H9 (cell line): ENCODE measurements at regions not wholly inside any gene's neighbourhood (a gene's known extent, or its start where the extent isn't known, plus 50 kb on each side); places are given as distances from the start of the nearest gene placed in this dataset.

Experiments
- DNase-seq: peaks from one replicate; pipeline ENCODE4 v3.0.0-alpha.2; 2017
- H2AFZ ChIP-seq: one replicate; pipeline ENCODE4 v1.6.1; 2013; ENCODE audit warnings: mild to moderate bottlenecking, low read length, control low read depth, moderate library complexity
- H2AK5ac ChIP-seq: 2 replicates; pipeline ENCODE4 v1.6.1; 2013; ENCODE audit warnings: low read length, control low read depth, mixed read lengths; ENCODE audit not compliant: insufficient read length
- H2BK120ac ChIP-seq: one replicate; pipeline ENCODE4 v1.6.1; 2013; ENCODE audit warnings: low read depth, mild to moderate bottlenecking, low read length, control low read depth, inconsistent platforms; ENCODE audit not compliant: poor library complexity, severe bottlenecking
- H2BK12ac ChIP-seq: 2 replicates; pipeline ENCODE4 v1.6.1; 2013; ENCODE audit warnings: low read length, control low read depth, mixed read lengths, low read depth; ENCODE audit not compliant: insufficient read length
- H2BK15ac ChIP-seq: 2 replicates; pipeline ENCODE4 v1.6.1; 2013; ENCODE audit warnings: low read depth, low read length, control low read depth
- H2BK20ac ChIP-seq: one replicate; pipeline ENCODE4 v1.6.1; 2013; ENCODE audit warnings: low read depth, mild to moderate bottlenecking, low read length, control low read depth, inconsistent platforms; ENCODE audit not compliant: poor library complexity, severe bottlenecking
- H2BK5ac ChIP-seq: 2 replicates; pipeline ENCODE4 v1.6.1; 2013; ENCODE audit warnings: low read length, control low read depth, mixed read lengths; ENCODE audit not compliant: insufficient read length
- H3K14ac ChIP-seq: 2 replicates; pipeline ENCODE4 v1.6.1; 2013; ENCODE audit warnings: low read length, control low read depth; ENCODE audit not compliant: insufficient read depth
- H3K18ac ChIP-seq: 2 replicates; pipeline ENCODE4 v1.6.1; 2013; ENCODE audit warnings: low read depth, mild to moderate bottlenecking, mixed read lengths, low read length, control low read depth; ENCODE audit not compliant: insufficient read length
- H3K23ac ChIP-seq: 2 replicates; pipeline ENCODE4 v1.6.1; 2013; ENCODE audit warnings: low read length, control low read depth, mixed read lengths, low read depth; ENCODE audit not compliant: insufficient read length
- H3K23me2 ChIP-seq: 2 replicates; pipeline ENCODE4 v1.6.1; 2013; ENCODE audit warnings: low read depth, mild to moderate bottlenecking, mixed read lengths, low read length, control low read depth; ENCODE audit not compliant: insufficient read length, poor library complexity, severe bottlenecking
- H3K27ac ChIP-seq: 2 replicates; pipeline ENCODE4 v1.5.1; 2013; ENCODE audit warnings: low read length, control low read depth, mixed read lengths, low read depth; ENCODE audit not compliant: insufficient read length
- H3K27me3 ChIP-seq: 2 replicates; pipeline ENCODE4 v1.6.1; 2013; ENCODE audit warnings: low read length, control low read depth, inconsistent platforms; ENCODE audit not compliant: insufficient read depth
- H3K4ac ChIP-seq: 2 replicates; pipeline ENCODE4 v1.6.1; 2013; ENCODE audit warnings: low read depth, mild to moderate bottlenecking, control low read depth, inconsistent platforms, low read length, moderate library complexity
- H3K4me1 ChIP-seq: 2 replicates; pipeline ENCODE4 v1.6.1; 2013; ENCODE audit warnings: low read length, control low read depth, inconsistent platforms; ENCODE audit not compliant: insufficient read depth
- H3K4me2 ChIP-seq: 2 replicates; pipeline ENCODE4 v1.6.1; 2013; ENCODE audit warnings: low read length, control low read depth, mixed read lengths; ENCODE audit not compliant: insufficient read length, insufficient read depth
- H3K56ac ChIP-seq: 2 replicates; pipeline ENCODE4 v1.6.1; 2013; ENCODE audit warnings: low read depth, mild to moderate bottlenecking, mixed read lengths, low read length, control low read depth; ENCODE audit not compliant: insufficient read length
- H3K79me1 ChIP-seq: 2 replicates; pipeline ENCODE4 v1.6.1; 2013; ENCODE audit warnings: low read depth, mild to moderate bottlenecking, moderate library complexity, low read length, control low read depth, inconsistent platforms; ENCODE audit not compliant: insufficient read depth, poor library complexity, severe bottlenecking
- H3K79me2 ChIP-seq: 2 replicates; pipeline ENCODE4 v1.6.1; 2013; ENCODE audit warnings: low read length, control low read depth, inconsistent platforms; ENCODE audit not compliant: insufficient read depth
- H3K9ac ChIP-seq: 2 replicates; pipeline ENCODE4 v1.6.1; 2013; ENCODE audit warnings: low read length, control low read depth, mixed read lengths; ENCODE audit not compliant: insufficient read length; ENCODE audit errors: extremely low read depth
- H3K9me3 ChIP-seq: one replicate; pipeline ENCODE4 v1.6.1; 2013; ENCODE audit warnings: low read depth, low read length, inconsistent platforms; ENCODE audit not compliant: control insufficient read depth
- H3T11ph ChIP-seq: one replicate; pipeline ENCODE4 v1.6.1; 2013; ENCODE audit warnings: mild to moderate bottlenecking, low read length, control low read depth, inconsistent platforms
- H4K20me1 ChIP-seq: one replicate; pipeline ENCODE4 v1.6.1; 2013; ENCODE audit not compliant: control insufficient read depth, insufficient read length, insufficient read depth
- H4K5ac ChIP-seq: 2 replicates; pipeline ENCODE4 v1.6.1; 2013; ENCODE audit warnings: low read depth, mild to moderate bottlenecking, mixed read lengths, low read length, control low read depth; ENCODE audit not compliant: insufficient read length
- H4K8ac ChIP-seq: replicated peaks from 2 replicates; pipeline ENCODE4 v1.6.1; 2013; ENCODE audit warnings: low read length, control low read depth, mixed read lengths, low read depth; ENCODE audit not compliant: insufficient read length
- H4K91ac ChIP-seq: 2 replicates; pipeline ENCODE4 v1.6.1; 2013; ENCODE audit warnings: low read depth, mild to moderate bottlenecking, moderate library complexity, mixed read lengths, low read length, control low read depth; ENCODE audit not compliant: insufficient read length
- H3K27ac Mint-ChIP-seq, 3 experiments: 2 replicates in 2 of 3; 3 replicates in 1 of 3; pipeline ENCODE4 v1.8.0; 2020 to 2021; ENCODE audit warnings: mixed read lengths in 3 of 3, mild to moderate bottlenecking in 1 of 3, moderate library complexity in 1 of 3
- H3K27me3 Mint-ChIP-seq: 2 replicates; pipeline ENCODE4 v1.8.0; 2021; ENCODE audit warnings: low read depth, mild to moderate bottlenecking, moderate library complexity, mixed read lengths
- H3K36me3 Mint-ChIP-seq, 3 experiments: 2 replicates in 2 of 3; 3 replicates in 1 of 3; pipeline ENCODE4 v1.8.0; 2020 to 2021; ENCODE audit warnings: low read depth in 3 of 3, mixed read lengths in 3 of 3; ENCODE audit not compliant: insufficient read depth in 1 of 3
- H3K4me1 Mint-ChIP-seq, 2 experiments: 2 replicates each; pipeline ENCODE4 v1.8.0; 2020; ENCODE audit warnings: mixed read lengths in 2 of 2
- H3K4me3 Mint-ChIP-seq, 2 experiments: 2 replicates in 1 of 2; 3 replicates in 1 of 2; pipeline ENCODE4 v1.8.0; 2020 to 2021; ENCODE audit warnings: mild to moderate bottlenecking in 2 of 2, mixed read lengths in 2 of 2, moderate library complexity in 1 of 2
- H3K9me3 Mint-ChIP-seq, 2 experiments: 2 replicates in 1 of 2; 3 replicates in 1 of 2; pipeline ENCODE4 v1.8.0; 2020; ENCODE audit warnings: mild to moderate bottlenecking in 2 of 2, mixed read lengths in 2 of 2, moderate library complexity in 1 of 2
- WGBS: extraction: QIAGEN DNeasy Blood & Tissue Kit; methylation state at CpG from one replicate; pipeline ENCODE4 v1.1.7; 2013; ENCODE audit warnings: missing lambda C conversion rate, low lambda C conversion rate, mixed read lengths; ENCODE audit not compliant: insufficient read length; ENCODE audit errors: extremely low coverage; 5-methylcytosine and 5-hydroxymethylcytosine counted together
- TF ChIP-seq, protein P1 (sequence below): fragments of 200-600 bp; sonication (generic); conservative IDR thresholded peaks from 3 replicates; pipeline ENCODE4 v1.8.0; 2021; ENCODE audit warnings: antibody characterized with exemption, mild to moderate bottlenecking

GRCh38 chr16:87542531-87543102, 49.8 kb upstream of the ZCCHC14 start:
- no peak for DNase-seq
- H3K79me1 ChIP-seq, result no peaks in the 10 kb centered on the region
- H3K23me2 ChIP-seq, result no peaks in the 10 kb centered on the region
- H2AFZ ChIP-seq, result no peak overlapping the region
- H3K79me2 ChIP-seq, result no peaks in the 10 kb centered on the region
- H2BK120ac ChIP-seq, result no peak overlapping the region
- no peak overlapping the region for H3K56ac ChIP-seq
- no peaks in the 10 kb centered on the region for H3K9me3 ChIP-seq
- H3K14ac ChIP-seq, result no peak overlapping the region
- H3K27me3 Mint-ChIP-seq, result peaks cover 28% of the 10 kb centered on the region
- no peak overlapping the region for H3T11ph ChIP-seq
- H3K23ac ChIP-seq, result no peak overlapping the region
- H3K9ac ChIP-seq, result no peak overlapping the region
- H3K36me3 Mint-ChIP-seq, result peaks cover 7 to 14% (median 8%) of the 10 kb centered on the region in 3 experiments; a peak in 5 of 7 replicates
- no peak overlapping the region for H4K8ac ChIP-seq
- H4K5ac ChIP-seq, result no peak overlapping the region
- no peak overlapping the region for H2BK12ac ChIP-seq
- no peak overlapping the region for H4K91ac ChIP-seq
- no peaks in the 10 kb centered on the region for H3K27me3 ChIP-seq
- H3K4me2 ChIP-seq, result no peak overlapping the region
- no peak overlapping the region for H3K27ac Mint-ChIP-seq
- H3K9me3 Mint-ChIP-seq, result peaks cover 12% of the 10 kb centered on the region in 2 experiments
- no peak overlapping the region for H3K4ac ChIP-seq
- H3K4me3 Mint-ChIP-seq, result no peak overlapping the region
- TF ChIP-seq, protein P1, sequence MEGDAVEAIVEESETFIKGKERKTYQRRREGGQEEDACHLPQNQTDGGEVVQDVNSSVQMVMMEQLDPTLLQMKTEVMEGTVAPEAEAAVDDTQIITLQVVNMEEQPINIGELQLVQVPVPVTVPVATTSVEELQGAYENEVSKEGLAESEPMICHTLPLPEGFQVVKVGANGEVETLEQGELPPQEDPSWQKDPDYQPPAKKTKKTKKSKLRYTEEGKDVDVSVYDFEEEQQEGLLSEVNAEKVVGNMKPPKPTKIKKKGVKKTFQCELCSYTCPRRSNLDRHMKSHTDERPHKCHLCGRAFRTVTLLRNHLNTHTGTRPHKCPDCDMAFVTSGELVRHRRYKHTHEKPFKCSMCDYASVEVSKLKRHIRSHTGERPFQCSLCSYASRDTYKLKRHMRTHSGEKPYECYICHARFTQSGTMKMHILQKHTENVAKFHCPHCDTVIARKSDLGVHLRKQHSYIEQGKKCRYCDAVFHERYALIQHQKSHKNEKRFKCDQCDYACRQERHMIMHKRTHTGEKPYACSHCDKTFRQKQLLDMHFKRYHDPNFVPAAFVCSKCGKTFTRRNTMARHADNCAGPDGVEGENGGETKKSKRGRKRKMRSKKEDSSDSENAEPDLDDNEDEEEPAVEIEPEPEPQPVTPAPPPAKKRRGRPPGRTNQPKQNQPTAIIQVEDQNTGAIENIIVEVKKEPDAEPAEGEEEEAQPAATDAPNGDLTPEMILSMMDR, result no peak
- WGBS, result no CpG with 5 or more reads among the region's 17 CpGs
- no peak overlapping the region for H3K18ac ChIP-seq
- H2BK15ac ChIP-seq, result no peak overlapping the region
- no peaks in the 10 kb centered on the region for H3K4me1 ChIP-seq
- H3K27ac ChIP-seq, result no peak overlapping the region
- no peak overlapping the region for H2BK5ac ChIP-seq
- H3K4me1 Mint-ChIP-seq, result peaks cover 13 to 19% of the 10 kb centered on the region in 2 experiments
- no peak overlapping the region for H2AK5ac ChIP-seq
- no peaks in the 10 kb centered on the region for H4K20me1 ChIP-seq
- no peak overlapping the region for H2BK20ac ChIP-seq
